NCI-H2227 (cell line): ENCODE measurements at regions not wholly inside any gene's neighbourhood (a gene's known extent, or its start where the extent isn't known, plus 50 kb on each side); places are given as distances from the start of the nearest gene placed in this dataset.
"Not testable (repeated sequence)": the region's sequence is repeated elsewhere in the genome, so short reads cannot be mapped to it uniquely, and the experiment has no call there.

Experiments
- DNase-seq: peaks from one replicate; lab custom pipeline; 2025; ENCODE audit not compliant: unreplicated experiment; lab: John Stamatoyannopoulos, UW

GRCh38 chr2:107428781-107429180 is 397.9 kb upstream of the RGPD4 start:
- DNase-seq = no peak

DNA sequence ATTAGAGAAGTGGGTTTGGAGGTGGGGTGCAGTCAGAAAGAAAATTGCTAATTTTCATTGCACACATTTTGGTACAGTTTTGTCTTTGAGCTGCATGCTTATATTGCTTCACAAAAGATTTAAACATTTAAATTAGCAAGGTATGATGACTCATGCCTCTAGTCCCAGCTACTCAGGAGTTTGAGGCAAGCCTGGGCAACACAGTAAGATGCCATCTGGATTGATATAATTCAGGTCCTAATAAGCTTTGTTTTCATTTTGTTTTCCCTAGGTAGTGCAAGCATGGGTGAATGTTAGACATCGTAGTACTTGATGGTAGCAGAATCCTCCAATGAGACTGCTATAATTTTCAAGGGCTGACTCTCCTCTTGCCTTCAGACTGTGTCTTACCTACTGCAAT is 396.7 kb upstream of the RGPD4 start:
- DNase-seq = no peak

DNA sequence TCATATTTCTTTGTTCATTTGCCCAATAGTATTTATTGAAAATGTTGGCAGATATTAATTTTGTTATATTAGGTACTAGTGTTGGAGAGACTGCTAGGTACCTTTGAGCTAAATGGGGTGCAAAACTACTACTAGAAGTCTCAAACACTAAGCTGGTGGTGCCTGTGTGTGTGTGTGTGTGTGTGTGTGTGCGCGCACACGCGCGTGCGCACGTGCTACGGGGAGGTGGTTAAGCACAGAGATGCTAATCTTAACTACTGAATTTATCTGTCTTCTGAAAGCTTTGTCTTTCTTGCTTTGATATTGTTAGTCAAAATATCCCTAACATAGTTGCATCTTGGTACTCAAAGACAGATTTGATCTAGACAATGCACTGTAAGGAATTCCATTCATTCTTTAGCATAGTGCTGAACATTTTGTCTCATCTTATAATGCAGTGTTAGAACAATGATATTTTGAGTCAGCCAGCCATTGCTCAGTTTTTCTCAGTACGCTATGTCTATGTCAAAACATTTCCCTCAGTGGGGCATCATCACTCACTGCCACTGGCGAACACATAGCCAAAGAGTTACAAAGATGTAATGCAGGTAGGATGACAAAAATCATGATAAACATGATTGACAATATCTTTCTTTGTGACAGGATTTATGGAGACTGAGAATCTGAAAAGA is 396.0 kb upstream of the RGPD4 start:
- DNase-seq = no peak

DNA sequence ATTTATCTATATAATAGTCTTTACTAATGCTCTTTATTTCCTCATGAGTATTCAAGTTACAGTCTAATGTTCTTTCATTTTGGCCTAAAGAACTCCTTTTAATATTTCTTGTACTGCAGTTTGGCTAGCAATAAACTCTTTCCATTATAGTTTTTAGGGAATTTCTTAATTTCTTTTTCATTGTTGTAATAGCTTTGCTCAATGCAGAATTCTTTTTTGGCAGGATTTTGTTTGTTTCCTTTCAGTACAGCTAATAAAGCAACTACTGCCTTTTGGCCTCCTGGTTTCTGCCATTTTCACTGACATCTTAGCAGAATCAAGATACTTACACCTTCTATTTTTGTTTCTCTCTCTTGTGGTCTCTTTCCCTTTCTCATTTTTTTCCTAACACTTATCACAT is 390.4 kb upstream of the RGPD4 start:
- no peak for DNase-seq

GRCh38 chr2:107437265-107437664 is 389.4 kb upstream of the RGPD4 start:
- DNase-seq = no peak

DNA sequence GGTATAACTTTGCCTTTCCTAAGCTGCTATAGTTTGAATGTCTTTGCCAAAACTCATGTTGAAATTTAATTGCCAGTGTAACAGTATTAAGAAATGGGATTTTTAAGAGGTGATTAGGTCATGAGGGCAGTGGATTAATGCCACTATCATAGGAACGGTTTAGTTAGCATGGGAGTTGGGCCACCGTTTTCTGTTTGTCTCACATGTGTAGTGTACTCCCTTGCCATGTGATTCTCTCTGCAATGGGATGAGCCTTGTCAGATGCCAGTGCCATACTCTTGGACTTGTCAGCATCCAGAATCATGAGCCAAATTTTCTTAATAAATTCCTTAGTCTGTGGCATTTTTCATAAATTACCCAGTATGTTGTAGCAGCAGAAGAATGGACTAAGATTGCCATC is 388.9 kb upstream of the RGPD4 start:
- no peak for DNase-seq

GRCh38 chr2:107448160-107448559 is 378.5 kb upstream of the RGPD4 start:
- DNase-seq = no peak

DNA sequence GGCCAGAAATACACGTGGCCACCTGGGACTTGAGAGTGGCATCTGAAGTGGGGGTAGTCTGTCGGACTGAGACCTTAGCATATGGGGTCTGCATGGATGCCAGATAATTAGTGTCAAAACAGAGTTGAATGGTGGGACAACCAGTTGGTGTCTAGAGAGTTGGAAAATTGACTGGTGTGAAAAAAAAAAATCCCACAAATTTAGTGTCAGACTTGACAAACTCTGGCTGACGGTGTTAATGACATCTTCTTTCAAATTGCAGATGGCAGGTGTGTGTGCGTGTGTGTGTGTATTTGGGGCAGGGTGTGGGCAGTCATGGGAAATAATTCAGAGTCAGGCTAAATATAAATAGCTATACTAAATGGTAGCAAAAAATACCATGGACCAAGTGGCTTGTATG is 365.4 kb upstream of the RGPD4 start:
- DNase-seq = no peak

DNA sequence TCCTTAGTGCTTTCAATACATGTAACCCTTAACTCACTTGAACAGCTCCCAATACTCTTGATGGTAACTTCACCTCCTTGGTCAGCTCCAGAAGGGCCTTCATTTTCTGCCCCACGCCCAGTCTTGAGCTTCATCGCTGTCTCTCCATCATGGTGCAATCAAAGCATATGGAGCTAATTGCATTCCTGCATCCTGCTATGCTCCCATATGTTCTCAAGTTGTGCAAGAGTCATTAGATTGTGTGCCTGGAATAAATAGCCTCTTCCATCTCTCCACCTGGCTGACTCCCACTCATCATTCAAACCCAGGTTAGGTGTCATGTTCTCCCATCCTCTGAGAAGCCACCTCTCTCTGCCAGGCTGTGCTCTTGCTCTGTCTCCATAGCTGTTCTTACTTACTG is 364.5 kb upstream of the RGPD4 start:
- no peak for DNase-seq

DNA sequence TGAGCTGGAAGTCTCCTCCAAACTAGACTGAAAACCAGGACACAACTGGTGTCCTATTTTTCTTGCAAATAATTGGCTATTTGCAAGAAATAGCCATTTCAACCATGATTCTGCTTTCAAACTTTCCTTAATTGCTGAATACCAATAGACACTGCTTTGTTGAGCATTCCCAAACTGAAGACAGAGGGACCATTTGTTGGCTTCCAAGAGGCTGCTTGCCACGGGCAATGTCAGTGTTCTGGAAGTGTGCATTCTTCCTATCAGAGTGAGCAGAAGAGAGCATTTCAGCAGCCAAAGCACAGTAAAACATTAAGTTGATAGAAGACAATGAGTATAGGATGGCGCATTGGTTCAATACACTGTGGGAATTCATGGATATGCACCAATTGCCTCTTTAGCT is 360.5 kb upstream of the RGPD4 start:
- DNase-seq = no peak

GRCh38 chr2:107466984-107467773 is 359.5 kb upstream of the RGPD4 start:
- DNase-seq = no peak

DNA sequence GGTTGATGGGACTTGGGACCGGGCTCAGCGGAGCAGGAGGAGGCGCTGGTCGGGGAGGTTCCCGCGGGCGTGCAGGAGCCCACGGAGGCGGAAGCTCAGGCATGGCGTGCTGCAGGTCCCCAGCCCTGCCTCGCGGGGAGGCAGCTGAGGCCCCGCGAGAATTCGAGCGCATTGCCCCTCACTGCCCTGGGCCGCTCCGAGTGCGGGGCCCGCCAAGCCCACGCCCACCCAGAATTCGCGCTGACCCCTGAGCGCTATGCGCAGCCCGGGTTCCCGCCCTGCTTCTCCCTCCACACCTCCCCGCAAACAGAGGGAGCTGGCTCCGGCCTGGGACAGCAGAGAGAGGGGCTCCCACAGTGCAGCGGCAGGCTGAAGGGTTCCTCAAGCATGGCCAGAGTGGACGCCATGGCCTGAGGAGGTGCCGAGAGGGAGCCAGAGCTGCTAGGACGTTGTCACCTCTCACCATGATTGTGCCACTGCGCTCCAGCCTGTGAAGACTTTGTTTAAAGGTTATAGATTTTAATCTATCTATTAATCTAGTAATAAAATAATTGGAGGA is 357.2 kb upstream of the RGPD4 start:
- no peak for DNase-seq

GRCh38 chr2:107473150-107473549 is 353.5 kb upstream of the RGPD4 start:
- no peak for DNase-seq

- DNase-seq = no peak
Measured at GRCh38 chr2:107475859-107476258, 350.8 kb upstream of the RGPD4 start.

DNA sequence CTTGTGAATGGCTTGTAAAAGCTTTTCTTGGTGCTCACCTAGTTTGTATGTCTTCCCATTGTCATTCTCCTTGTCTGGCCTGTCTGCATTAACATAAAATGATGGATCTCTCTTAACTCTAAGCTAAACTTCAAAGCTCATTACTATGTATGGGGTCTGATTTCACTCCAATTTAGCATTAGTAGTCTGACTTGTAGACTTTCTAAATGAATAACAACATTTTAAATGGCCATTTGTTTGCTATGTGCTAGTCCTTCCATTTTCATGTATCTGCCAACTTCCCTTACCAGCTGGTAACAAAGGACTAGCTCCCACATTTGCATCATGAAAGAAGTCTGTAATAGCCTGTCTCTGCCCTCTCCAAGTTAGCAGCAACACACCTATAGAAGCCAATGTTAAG is 324.2 kb upstream of the RGPD4 start:
- DNase-seq = no peak

DNA sequence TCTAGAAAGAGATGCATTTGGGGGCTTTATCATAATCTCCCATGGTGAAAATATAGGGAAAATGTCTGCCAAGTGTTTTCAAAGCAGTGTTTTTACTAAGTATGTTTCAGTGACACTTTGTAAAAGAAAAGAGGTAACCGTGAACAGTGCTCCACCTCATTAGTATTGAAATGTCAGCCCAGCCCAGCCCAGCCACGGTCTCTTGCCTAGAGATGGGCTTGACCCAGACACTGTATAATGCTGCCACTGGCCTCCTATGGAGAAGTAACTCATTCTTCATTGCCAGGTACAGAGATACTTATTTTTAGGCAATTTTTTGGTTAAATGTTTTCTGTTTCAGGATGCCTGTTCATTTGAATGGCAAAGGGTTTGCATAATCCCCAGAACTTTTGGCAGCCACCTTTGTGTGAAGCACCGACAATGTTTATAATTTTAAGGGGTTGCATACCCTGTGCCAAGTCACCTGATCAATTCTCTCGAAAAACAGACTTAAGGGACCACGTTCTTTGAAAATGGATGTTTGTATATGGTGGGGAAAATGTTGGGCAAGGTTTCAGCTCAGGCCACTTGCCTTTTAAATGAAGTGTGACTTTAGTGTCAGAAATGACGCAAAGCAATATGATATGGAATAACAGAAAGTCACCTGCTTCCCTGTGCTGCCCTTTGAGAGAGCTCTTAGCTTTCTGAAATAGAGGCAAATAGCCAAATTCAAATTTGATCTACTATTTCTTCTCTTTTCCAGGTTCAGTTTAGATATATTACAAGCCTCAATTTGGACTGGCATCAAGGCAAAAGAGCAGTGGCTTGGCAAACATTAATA is 314.5 kb upstream of the RGPD4 start:
- DNase-seq = no peak

DNA sequence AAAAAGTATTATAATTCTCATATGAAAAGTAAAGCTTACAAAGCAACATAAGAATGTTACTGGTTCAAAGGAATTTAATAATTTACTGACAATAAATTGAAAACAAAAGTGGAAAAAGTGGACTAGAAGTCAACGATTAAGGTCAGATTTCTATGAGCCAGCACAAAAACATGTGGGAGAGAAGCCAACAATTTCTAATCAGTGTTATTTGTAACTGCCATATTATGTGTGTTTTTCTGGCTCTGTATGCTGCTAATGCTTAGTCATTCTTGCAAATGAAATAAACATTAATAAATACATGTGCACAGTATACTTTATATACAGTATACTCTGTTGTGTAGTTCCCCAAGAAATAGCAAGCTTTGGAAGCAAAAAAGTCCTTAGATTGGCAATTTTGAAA is 301.3 kb upstream of the RGPD4 start:
- no peak for DNase-seq

DNA sequence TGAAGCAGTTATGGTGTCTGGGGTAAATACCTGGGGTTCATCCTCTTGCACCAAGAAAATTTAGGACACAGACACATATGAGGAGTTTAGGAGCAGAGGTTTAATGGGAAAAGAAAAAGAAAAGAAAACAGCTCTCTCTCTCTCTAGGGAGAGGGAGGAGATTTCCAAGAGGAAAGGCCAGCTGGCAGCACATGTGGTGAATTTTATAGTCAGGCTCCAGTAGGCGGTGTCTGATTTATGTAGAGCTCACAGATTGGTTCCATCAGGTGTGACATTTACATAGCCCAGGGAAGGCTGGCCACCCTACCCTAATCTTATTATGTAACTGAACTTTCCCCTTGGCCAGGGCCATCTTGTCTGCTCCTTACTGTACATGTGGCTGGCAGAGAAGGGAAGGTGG is 297.5 kb upstream of the RGPD4 start:
- no peak for DNase-seq

DNA sequence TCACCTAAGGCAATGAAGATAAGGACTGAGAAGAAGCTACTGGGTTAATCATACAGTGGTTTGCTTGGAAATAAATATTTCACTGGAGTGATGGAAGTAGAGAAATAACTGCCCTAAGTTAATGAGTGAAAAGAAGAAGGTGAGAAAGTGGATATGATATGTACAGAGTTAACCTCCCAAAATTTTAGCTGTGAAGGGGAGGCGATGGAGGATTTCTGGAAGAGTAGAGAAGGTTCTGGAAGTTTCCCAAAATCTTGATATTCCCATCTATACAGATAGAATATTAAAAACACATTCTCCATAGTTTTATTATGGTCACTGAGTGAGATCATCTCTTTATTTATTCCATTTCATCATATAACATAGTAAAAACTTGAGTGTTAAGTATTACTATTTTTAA is 296.6 kb upstream of the RGPD4 start:
- no peak for DNase-seq

DNA sequence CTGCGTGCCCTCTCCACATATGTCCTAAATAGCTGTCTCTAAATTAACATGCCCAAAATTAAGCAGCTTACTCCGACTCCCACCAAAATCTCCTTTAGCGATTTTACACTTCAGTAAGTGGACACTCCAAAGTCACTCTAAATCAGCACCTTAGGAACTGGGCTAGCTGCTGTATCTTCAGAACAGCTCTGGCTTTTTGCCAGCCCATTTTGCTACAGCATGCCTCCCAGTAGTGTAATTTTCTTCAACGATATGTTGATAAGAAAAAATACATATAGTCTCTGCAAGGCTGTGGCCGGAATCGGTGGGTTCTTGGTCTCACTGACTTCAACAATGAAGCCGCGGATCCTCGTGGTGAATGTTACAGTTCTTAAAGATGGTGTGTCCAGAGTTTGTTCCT is 291.8 kb upstream of the RGPD4 start:
- no peak for DNase-seq

- DNase-seq = not testable (repeated sequence)
Measured at GRCh38 chr2:107535905-107536689, 290.6 kb upstream of the RGPD4 start.
